GM12864 (cell line): ENCODE measurements at regions not wholly inside any gene's neighbourhood (a gene's known extent, or its start where the extent isn't known, plus 50 kb on each side); places are given as distances from the start of the nearest gene placed in this dataset.

Source experiments
- DNase-seq: peaks from one replicate; pipeline ENCODE4 v3.0.0-alpha.2; 2011; ENCODE audit warnings: low read depth
- H3K4me3 ChIP-seq: 2 replicates; pipeline ENCODE4 v1.5.1; 2011; ENCODE audit warnings: mild to moderate bottlenecking, low read depth, low read length, control low read depth
- CTCF ChIP-seq: IDR thresholded peaks from 2 replicates; pipeline ENCODE4 v1.5.1; 2011; ENCODE audit warnings: low read depth, mild to moderate bottlenecking, moderate library complexity, low read length, control low read depth, inconsistent platforms; ENCODE audit errors: missing control alignments

- H3K4me3 ChIP-seq = no peak overlapping the region
- no peak for TF ChIP-seq CTCF
- DNase-seq = no peak
Measured at GRCh38 chr2:758073-758820, 81.0 kb upstream of the TMEM18 start.

DNA sequence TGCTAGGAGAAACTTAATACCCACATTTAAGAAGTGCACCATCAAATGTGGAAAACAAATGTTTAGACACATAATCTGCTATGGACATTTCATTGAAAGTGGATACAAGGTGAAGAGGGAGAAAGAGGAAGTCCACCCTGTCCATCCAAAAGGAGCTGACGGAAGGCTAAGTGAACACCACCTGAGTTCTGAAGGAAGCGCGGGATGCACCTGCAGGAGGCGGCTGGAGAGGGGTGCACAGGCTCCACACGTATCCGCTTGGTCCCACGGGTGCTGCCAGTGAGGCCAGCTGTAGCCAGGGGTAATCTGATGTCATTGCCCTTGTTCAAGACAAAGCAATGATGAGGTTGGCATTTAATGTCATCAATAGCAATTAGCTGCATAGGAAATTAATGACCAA, 75.9 kb upstream of the TMEM18 start:
- no peak for DNase-seq
- no peak overlapping the region for H3K4me3 ChIP-seq
- no peak for TF ChIP-seq CTCF

DNA sequence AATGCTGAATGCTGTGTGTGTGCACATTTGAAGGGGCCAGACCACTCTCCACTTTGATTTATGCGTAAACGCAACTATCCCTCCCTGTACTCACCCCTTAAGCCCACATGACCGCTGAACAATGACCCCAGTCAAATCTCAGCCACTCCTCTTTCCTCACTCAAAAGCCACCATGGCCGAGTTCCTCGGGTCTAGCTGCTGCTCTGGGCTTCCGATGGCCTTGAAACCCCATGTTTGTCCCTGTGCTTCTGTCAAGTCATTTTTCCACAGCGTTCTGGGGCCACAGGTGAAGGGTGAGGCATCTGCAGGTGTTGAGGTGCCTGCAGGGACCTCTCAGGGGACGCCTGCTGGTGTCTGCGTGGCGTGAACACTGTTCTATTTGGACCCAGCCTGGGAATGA, 74.3 kb upstream of the TMEM18 start:
- H3K4me3 ChIP-seq = no peak overlapping the region
- no peak for TF ChIP-seq CTCF
- DNase-seq = no peak

- DNase-seq = no peak
- TF ChIP-seq CTCF = no peak
- H3K4me3 ChIP-seq = no peak overlapping the region
Measured at GRCh38 chr2:750628-751027, 73.4 kb upstream of the TMEM18 start.

DNA sequence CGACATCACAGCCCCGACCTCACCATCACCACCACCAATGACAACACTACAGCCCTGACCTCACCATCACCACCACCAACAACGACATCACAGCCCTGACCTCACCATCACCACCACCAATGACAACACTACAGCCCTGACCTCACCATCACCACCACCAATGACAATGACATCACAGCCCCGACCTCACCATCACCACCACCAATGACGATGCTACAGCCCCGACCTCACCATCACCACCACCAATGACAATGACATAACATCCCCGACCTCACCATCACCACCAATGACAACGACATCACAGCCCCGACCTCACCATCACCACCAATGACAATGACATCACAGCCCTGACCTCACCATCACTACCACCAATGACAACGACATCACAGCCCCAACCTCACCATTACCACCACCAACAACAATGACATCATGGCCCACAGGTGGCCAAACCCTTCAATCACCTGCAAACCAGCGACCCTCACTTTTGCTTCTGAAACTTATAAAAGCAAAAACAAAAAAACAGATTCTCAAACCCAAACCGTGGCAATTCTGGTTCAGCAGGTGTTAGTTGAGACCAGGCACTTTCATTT, 70.7 kb upstream of the TMEM18 start:
- DNase-seq = no peak
- TF ChIP-seq CTCF = no peak
- H3K4me3 ChIP-seq = no peak overlapping the region

GRCh38 chr2:746697-747096, 69.5 kb upstream of the TMEM18 start:
- no peak overlapping the region for H3K4me3 ChIP-seq
- TF ChIP-seq CTCF = no peak
- no peak for DNase-seq

DNA sequence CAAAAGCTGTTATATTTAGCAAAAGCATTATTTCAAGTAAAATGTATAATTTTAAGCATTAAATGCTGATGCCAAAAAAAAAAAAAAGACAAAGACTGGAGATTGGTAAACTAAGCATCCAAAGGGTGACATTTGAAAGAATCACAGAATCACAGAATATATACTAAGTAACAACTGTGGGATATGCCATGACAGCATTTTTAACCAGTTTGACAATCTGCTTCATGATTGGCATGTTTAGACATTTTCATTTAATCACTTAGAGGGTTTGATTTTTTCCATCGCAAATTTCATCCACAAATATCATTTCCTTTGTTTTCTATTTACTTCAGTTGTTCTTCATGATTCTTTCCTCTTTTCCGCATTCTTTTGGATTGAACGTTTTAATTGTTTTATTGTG, 66.9 kb upstream of the TMEM18 start:
- no peak for TF ChIP-seq CTCF
- H3K4me3 ChIP-seq = no peak overlapping the region

More for the DNA sequence above, 66.9 kb upstream of the TMEM18 start:
- no peak for DNase-seq
